ENCODE measurements at regions not wholly inside any gene's neighbourhood (a gene's known extent, or its start where the extent isn't known, plus 50 kb on each side); places are given as distances from the start of the nearest gene placed in this dataset.

DNA sequence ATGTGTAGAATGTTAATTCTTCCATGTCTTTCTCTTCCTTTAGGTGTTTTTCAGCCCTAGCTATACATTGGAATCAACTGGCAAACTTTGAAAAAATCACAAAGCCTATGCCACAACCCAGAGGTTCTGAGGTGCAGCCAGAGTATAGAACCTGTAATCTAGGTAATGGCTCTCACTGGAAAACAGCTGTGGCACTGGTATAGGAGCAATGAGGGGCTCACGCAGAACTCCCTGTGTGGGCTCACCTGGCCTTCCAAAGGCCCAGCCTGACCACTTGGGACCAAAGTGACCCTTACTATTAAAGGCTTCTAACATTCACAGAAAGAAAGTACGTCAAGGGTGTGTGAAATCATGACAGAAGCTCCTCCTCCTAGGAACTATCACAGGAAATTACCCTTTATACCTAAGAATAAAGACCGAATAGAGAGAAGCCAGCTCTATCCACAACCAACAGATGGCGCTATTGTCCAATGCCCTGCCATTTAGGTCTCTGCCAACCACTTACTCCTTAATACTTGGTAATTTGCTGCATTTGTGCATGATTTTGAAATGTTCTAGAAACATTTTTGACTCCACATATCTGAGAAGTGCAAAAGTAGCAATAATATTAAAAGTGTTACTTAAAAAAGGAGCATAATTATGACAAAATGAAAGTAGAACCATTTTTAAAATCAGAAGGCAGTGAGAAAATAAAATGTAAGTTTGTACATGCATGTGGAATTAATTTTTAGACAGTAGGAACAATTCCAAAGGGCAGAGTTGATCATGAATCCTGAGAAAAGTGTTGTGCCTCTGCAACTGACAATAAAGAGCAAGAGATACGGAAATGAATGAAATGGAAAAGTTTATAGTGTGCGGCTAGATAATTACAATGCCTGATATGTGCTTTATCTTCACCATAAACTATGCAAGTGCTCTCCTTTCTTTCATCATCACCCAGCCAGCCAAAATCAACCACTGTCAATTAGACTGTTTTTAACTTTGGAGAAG is 93.1 kb upstream of the HAO2 start:
- no peaks in the 10 kb centered on the region for H3K27me3 ChIP-seq (ENCODE audit: insufficient read depth, low read length, poor library complexity, severe bottlenecking)
- no peak overlapping the region for H3K4me2 ChIP-seq (ENCODE audit: low read depth, low read length, poor library complexity, severe bottlenecking)
- 0 out of 2 replicates have a peak overlapping the region, but pooled peaks have one; percentile 18 for H2AFZ ChIP-seq (ENCODE audit: low read length)
- H3K36me3 ChIP-seq (ENCODE audit: insufficient read depth, low read length): no peaks in the 10 kb centered on the region
- no peak overlapping the region for H3K9ac ChIP-seq (ENCODE audit: low read depth, low read length, poor library complexity, severe bottlenecking)
- H3K9me3 ChIP-seq (ENCODE audit: insufficient read depth, low read depth, low read length): no peaks in the 10 kb centered on the region
- H3K4me1 ChIP-seq (ENCODE audit: insufficient read depth, low read length, poor library complexity, severe bottlenecking): no peaks in the 10 kb centered on the region
- no peaks in the 10 kb centered on the region for H3K9me2 ChIP-seq (replicated peaks; ENCODE audit: low read depth, low read length)
- TF ChIP-seq EZH2phosphoT487 (IDR thresholded peaks at IDR 0.05; ENCODE audit: borderline replicate concordance) (no peak), CTCF (conservative IDR thresholded peaks at IDR 0.05; ENCODE audit: low read length) (peak; percentile 98)
- no peaks in the 10 kb centered on the region for H3K79me2 ChIP-seq (ENCODE audit: insufficient read depth, low read length)
- no peak overlapping the region for H3K4me3 ChIP-seq (ENCODE audit: low read length, poor library complexity, severe bottlenecking)
- H4K20me1 ChIP-seq (ENCODE audit: insufficient read depth, low read length, poor library complexity, severe bottlenecking): no peaks in the 10 kb centered on the region
- no peaks in the 10 kb centered on the region for H3F3A ChIP-seq (ENCODE audit: low read depth)

DNA sequence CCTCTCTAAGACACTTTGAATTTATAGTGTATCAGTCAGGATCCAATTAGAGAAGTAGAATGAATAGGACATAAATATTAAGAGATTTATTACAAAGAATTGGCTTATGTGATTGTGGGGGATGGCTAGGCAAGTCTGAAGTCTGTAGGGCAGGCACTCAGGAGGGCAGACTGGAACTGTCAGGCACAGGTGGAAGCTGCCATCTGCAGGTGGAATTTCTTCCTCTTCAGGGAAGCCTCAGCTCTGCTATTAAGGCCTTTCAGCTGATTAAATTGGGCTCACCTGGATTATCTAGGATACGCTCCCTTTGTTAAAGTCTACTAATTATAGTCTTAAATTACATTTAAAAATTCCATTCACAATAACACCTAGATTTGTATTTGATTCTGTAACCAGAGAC is 92.0 kb upstream of the HAO2 start:
- TF ChIP-seq EZH2phosphoT487 (IDR thresholded peaks at IDR 0.05; ENCODE audit: borderline replicate concordance): no peak
- TF ChIP-seq CTCF (conservative IDR thresholded peaks at IDR 0.05; ENCODE audit: low read length): 0 out of 2 replicates have a peak, but pooled peaks have one; percentile 15
- H3K36me3 ChIP-seq (ENCODE audit: insufficient read depth, low read length): no peaks in the 10 kb centered on the region
- no peak overlapping the region for H3K4me2 ChIP-seq (ENCODE audit: low read depth, low read length, poor library complexity, severe bottlenecking)
- no peaks in the 10 kb centered on the region for H3K9me3 ChIP-seq (ENCODE audit: insufficient read depth, low read depth, low read length)
- H3K9me2 ChIP-seq (replicated peaks; ENCODE audit: low read depth, low read length): no peaks in the 10 kb centered on the region
- H3K27me3 ChIP-seq (ENCODE audit: insufficient read depth, low read length, poor library complexity, severe bottlenecking): no peaks in the 10 kb centered on the region
- no peaks in the 10 kb centered on the region for H3K79me2 ChIP-seq (ENCODE audit: insufficient read depth, low read length)
- no peaks in the 10 kb centered on the region for H4K20me1 ChIP-seq (ENCODE audit: insufficient read depth, low read length, poor library complexity, severe bottlenecking)
- H3K9ac ChIP-seq (ENCODE audit: low read depth, low read length, poor library complexity, severe bottlenecking): no peak overlapping the region
- H2AFZ ChIP-seq (ENCODE audit: low read length): no peak overlapping the region
- H3K4me3 ChIP-seq (ENCODE audit: low read length, poor library complexity, severe bottlenecking): no peak overlapping the region
- H3K4me1 ChIP-seq (ENCODE audit: insufficient read depth, low read length, poor library complexity, severe bottlenecking): no peaks in the 10 kb centered on the region
- H3F3A ChIP-seq (ENCODE audit: low read depth): no peaks in the 10 kb centered on the region

DNA sequence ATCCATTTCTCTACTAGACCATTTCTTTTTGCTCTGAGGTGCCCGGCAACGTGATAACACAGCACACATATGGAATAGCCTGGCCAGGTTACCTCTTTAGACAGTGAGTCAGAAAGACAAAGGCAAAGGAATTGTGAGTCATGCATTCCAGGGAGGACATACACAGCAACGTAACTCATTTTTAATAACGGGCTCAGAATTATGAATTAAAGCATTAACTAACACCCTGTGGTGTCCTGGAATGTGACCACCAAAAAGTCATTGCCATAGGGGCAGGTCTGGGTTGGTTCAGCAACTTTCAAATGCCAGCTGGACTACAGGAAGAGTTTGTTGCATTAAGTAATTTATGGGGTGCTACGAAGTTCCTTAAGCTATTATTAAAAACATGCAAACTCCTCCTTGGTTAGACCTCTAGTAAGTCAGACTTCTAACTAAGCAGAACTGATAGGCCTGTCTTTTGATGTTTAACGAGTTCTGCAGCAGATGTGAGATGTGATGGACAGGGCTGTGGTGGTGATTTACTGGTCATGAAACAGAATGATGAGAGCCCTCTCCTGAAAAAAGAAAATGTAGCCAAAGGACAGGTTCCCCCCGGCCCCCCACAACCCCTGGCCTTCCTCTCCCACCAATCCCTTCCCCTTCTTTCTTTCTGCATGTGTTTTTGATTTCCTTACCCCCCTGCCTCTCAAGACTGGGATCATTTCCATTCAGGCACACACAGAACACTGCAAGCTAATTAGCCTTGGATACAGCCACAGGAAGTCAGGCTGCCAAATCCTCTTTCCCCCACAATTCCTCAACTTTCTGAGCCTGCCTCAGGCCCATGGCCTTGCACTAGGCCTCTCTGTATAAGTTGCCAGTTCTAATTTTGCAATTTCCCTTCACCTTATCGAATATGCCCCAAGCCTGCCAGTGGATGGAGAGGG is 88.9 kb upstream of the HAO2 start:
- H3K36me3 ChIP-seq (ENCODE audit: insufficient read depth, low read length): no peaks in the 10 kb centered on the region

More for the DNA sequence above, 88.9 kb upstream of the HAO2 start:
- no peak for TF ChIP-seq EZH2phosphoT487 (IDR thresholded peaks at IDR 0.05; ENCODE audit: borderline replicate concordance)
- TF ChIP-seq CTCF (conservative IDR thresholded peaks at IDR 0.05; ENCODE audit: low read length): no peak
- Histone ChIP-seq H3K9me2 (replicated peaks; ENCODE audit: low read depth, low read length) (no peaks in the 10 kb centered on the region), H3K4me3 (ENCODE audit: low read length, poor library complexity, severe bottlenecking) (no peak overlapping the region), H3F3A (ENCODE audit: low read depth) (no peaks in the 10 kb centered on the region), H3K9me3 (ENCODE audit: insufficient read depth, low read depth, low read length) (no peaks in the 10 kb centered on the region), H3K9ac (ENCODE audit: low read depth, low read length, poor library complexity, severe bottlenecking) (no peak overlapping the region), H3K27me3 (ENCODE audit: insufficient read depth, low read length, poor library complexity, severe bottlenecking) (no peaks in the 10 kb centered on the region), H3K4me2 (ENCODE audit: low read depth, low read length, poor library complexity, severe bottlenecking) (no peak overlapping the region), H2AFZ (ENCODE audit: low read length) (no peak overlapping the region), H4K20me1 (ENCODE audit: insufficient read depth, low read length, poor library complexity, severe bottlenecking) (no peaks in the 10 kb centered on the region), H3K4me1 (ENCODE audit: insufficient read depth, low read length, poor library complexity, severe bottlenecking) (no peaks in the 10 kb centered on the region), H3K79me2 (ENCODE audit: insufficient read depth, low read length) (no peaks in the 10 kb centered on the region)

Data from Loucy (cell line).